ENCODE measurements at regions not wholly inside any gene's neighbourhood (a gene's known extent, or its start where the extent isn't known, plus 50 kb on each side); places are given as distances from the start of the nearest gene placed in this dataset.

GRCh38 chr11:113627297-113627696, 78.8 kb downstream of the TMPRSS5 start:
- DNase-seq (ENCODE audit: low spot score in 2 of 2): no peak
- H3K4me3 ChIP-seq: no peak overlapping the region
- TF ChIP-seq CTCF (IDR thresholded peaks at IDR 0.05): no peak
- H3K9me3 ChIP-seq: no peaks in the 10 kb centered on the region
- H3K36me3 ChIP-seq: no peaks in the 10 kb centered on the region
- intact Hi-C loops (cut with DNase I): no loop called here
- peaks cover 0 to 7% of the 10 kb centered on the region in 2 donors for H3K4me1 ChIP-seq
- H3K27me3 ChIP-seq: no peaks in the 10 kb centered on the region
- H3K27ac ChIP-seq: no peak overlapping the region

GRCh38 chr11:113626736-113627135, 79.4 kb downstream of the TMPRSS5 start:
- TF ChIP-seq CTCF (IDR thresholded peaks at IDR 0.05): no peak
- DNase-seq (ENCODE audit: low spot score in 2 of 2): no peak
- H3K4me3 ChIP-seq: no peak overlapping the region
- H3K27ac ChIP-seq: no peak overlapping the region
- intact Hi-C loops (cut with DNase I): no loop called here
- H3K27me3 ChIP-seq: no peaks in the 10 kb centered on the region
- H3K9me3 ChIP-seq: no peaks in the 10 kb centered on the region
- H3K4me1 ChIP-seq: peaks cover 0 to 2% of the 10 kb centered on the region in 2 donors
- H3K36me3 ChIP-seq: no peaks in the 10 kb centered on the region

- H3K9me3 ChIP-seq: peaks cover 0 to 12% of the 10 kb centered on the region in 2 donors
- intact Hi-C loops (cut with DNase I): no loop called here
- TF ChIP-seq CTCF (IDR thresholded peaks at IDR 0.05): no peak
Measured at GRCh38 chr11:113623114-113623513, 83.0 kb downstream of the TMPRSS5 start.

GRCh38 chr11:113618360-113618759, 87.7 kb downstream of the TMPRSS5 start:
- Histone ChIP-seq H3K4me3 (no peak overlapping the region), H3K36me3 (no peaks in the 10 kb centered on the region), H3K4me1 (peaks cover 3 to 29% of the 10 kb centered on the region in 2 donors), H3K9me3 (peaks cover 0 to 12% of the 10 kb centered on the region in 2 donors), H3K27ac (peak overlapping the region; percentile 77 to 94), H3K27me3 (no peaks in the 10 kb centered on the region)
- intact Hi-C loops (cut with DNase I): loop anchor here (2.0 kb wide), 1 partner anchor 14 kb away; no protein-coding TSS in a partner anchor
- TF ChIP-seq CTCF (IDR thresholded peaks at IDR 0.05): no peak
- peak in 1 of 2 donors; percentile 80 for DNase-seq (ENCODE audit: low spot score in 2 of 2)

More at GRCh38 chr11:113623114-113623513, 83.0 kb downstream of the TMPRSS5 start:
- Histone ChIP-seq H3K27ac (no peak overlapping the region), H3K4me3 (no peak overlapping the region), H3K27me3 (no peaks in the 10 kb centered on the region), H3K36me3 (no peaks in the 10 kb centered on the region), H3K4me1 (peaks cover 0 to under 1% of the 10 kb centered on the region in 2 donors)
- DNase-seq (ENCODE audit: low spot score in 2 of 2): no peak

- H3K4me3 ChIP-seq: no peak overlapping the region
- peak overlapping the region; percentile 77 to 94 for H3K27ac ChIP-seq
- no peaks in the 10 kb centered on the region for H3K27me3 ChIP-seq
- TF ChIP-seq CTCF (IDR thresholded peaks at IDR 0.05): no peak
- H3K4me1 ChIP-seq: peaks cover 3 to 29% of the 10 kb centered on the region in 2 donors
- DNase-seq (ENCODE audit: low spot score in 2 of 2): no peak
- H3K9me3 ChIP-seq: peaks cover 0 to 8% of the 10 kb centered on the region in 2 donors
- intact Hi-C loops (cut with DNase I): no loop called here
- no peaks in the 10 kb centered on the region for H3K36me3 ChIP-seq
Measured at GRCh38 chr11:113615773-113616172, 90.3 kb downstream of the TMPRSS5 start.

GRCh38 chr11:113615098-113615497, 91.0 kb downstream of the TMPRSS5 start:
- Histone ChIP-seq H3K4me3 (no peak overlapping the region), H3K4me1 (peaks cover 3 to 29% of the 10 kb centered on the region in 2 donors), H3K36me3 (no peaks in the 10 kb centered on the region), H3K27ac (peak overlapping the region; percentile 77 to 94), H3K9me3 (peaks cover 0 to 3% of the 10 kb centered on the region in 2 donors), H3K27me3 (no peaks in the 10 kb centered on the region)
- no peak for TF ChIP-seq CTCF (IDR thresholded peaks at IDR 0.05)
- intact Hi-C loops (cut with DNase I): no loop called here
- no peak for DNase-seq (ENCODE audit: low spot score in 2 of 2)
